ENCODE measurements at regions not wholly inside any gene's neighbourhood (a gene's known extent, or its start where the extent isn't known, plus 50 kb on each side); places are given as distances from the start of the nearest gene placed in this dataset.
"Not testable (repeated sequence)": the region's sequence is repeated elsewhere in the genome, so short reads cannot be mapped to it uniquely, and the experiment has no call there.

- no peak overlapping the region for H3K9ac ChIP-seq (ENCODE audit: low read depth, low read length)
Measured at GRCh38 chr7:108869070-108869469, 299.4 kb downstream of the DNAJB9 start.

DNA sequence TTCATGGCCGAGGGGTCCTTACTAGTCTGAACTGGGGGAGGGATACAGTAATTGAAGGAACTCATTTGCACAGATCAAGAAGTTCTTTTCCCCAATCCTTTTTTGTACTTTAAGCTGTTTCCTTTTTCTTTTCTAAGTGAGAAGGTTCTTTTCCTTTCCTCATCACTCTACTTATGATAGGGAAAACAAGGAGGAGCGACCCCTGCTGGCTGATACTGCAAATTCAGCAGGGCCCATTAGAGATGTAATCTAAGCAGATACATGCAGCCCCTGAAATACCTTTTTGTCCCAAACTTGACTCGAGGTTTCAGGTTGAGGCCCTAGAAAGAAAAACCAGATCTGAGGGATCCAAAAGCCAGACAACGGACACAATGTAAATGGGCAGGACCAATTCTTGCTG, 305.5 kb downstream of the DNAJB9 start:
- Histone ChIP-seq H3K36me3 (ENCODE audit: insufficient read depth, low read length) (no peaks in the 10 kb centered on the region), H3K4me1 (ENCODE audit: insufficient read depth, low read length) (no peaks in the 10 kb centered on the region), H3K9me3 (ENCODE audit: control insufficient read depth, insufficient read depth, low read length) (peaks cover 6% of the 10 kb centered on the region; the same call in 1 of the 2 replicates), H3K9ac (ENCODE audit: low read depth, low read length) (no peak overlapping the region)

More at GRCh38 chr7:108869070-108869469, 299.4 kb downstream of the DNAJB9 start:
- Histone ChIP-seq H3K4me1 (ENCODE audit: insufficient read depth, low read length) (no peaks in the 10 kb centered on the region), H3K9me3 (ENCODE audit: control insufficient read depth, insufficient read depth, low read length) (peaks cover 2% of the 10 kb centered on the region; the same call in 1 of the 2 replicates), H3K36me3 (ENCODE audit: insufficient read depth, low read length) (no peaks in the 10 kb centered on the region)

DNA sequence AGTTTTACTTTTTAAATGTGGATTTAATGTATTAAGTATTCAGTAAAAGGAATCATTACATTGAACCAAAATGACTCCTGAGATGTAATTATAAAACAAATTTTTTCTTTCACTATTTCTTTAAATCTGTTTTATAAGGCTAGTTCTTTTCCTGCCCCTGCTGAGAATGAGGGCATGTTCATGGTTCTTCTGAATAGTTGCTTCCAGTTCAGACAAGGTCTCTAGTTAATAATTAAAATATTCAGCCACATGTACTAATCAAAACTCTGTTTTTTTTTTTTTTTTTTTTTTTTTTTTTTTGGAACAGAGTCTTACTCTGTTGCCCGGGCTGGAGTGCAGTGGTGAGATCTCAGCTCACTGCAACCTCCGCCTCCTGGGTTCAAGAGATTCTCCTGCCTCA, 321.2 kb downstream of the DNAJB9 start:
- Histone ChIP-seq H3K9ac (ENCODE audit: low read depth, low read length) (no peak overlapping the region), H3K4me1 (ENCODE audit: insufficient read depth, low read length) (no peaks in the 10 kb centered on the region), H3K36me3 (ENCODE audit: insufficient read depth, low read length) (no peaks in the 10 kb centered on the region), H3K9me3 (ENCODE audit: control insufficient read depth, insufficient read depth, low read length) (no peaks in the 10 kb centered on the region)

- H3K4me1 ChIP-seq (ENCODE audit: insufficient read depth, low read length), result 0 out of 2 replicates have a peak, but pooled peaks cover 3% of the 10 kb centered on the region
- H3K9ac ChIP-seq (ENCODE audit: low read depth, low read length), result no peak overlapping the region
- H3K36me3 ChIP-seq (ENCODE audit: insufficient read depth, low read length), result no peaks in the 10 kb centered on the region
- no peaks in the 10 kb centered on the region for H3K9me3 ChIP-seq (ENCODE audit: control insufficient read depth, insufficient read depth, low read length)
Measured at GRCh38 chr7:108908456-108908855, 338.8 kb downstream of the DNAJB9 start.

GRCh38 chr7:108911016-108911415, 341.3 kb downstream of the DNAJB9 start:
- Histone ChIP-seq H3K9me3 (ENCODE audit: control insufficient read depth, insufficient read depth, low read length) (no peaks in the 10 kb centered on the region), H3K9ac (ENCODE audit: low read depth, low read length) (no peak overlapping the region), H3K36me3 (ENCODE audit: insufficient read depth, low read length) (no peaks in the 10 kb centered on the region), H3K4me1 (ENCODE audit: insufficient read depth, low read length) (no peaks in the 10 kb centered on the region)

GRCh38 chr7:108920490-108920889, 350.8 kb downstream of the DNAJB9 start:
- H3K9ac ChIP-seq (ENCODE audit: low read depth, low read length), result no peak overlapping the region
- no peaks in the 10 kb centered on the region for H3K4me1 ChIP-seq (ENCODE audit: insufficient read depth, low read length)
- no peaks in the 10 kb centered on the region for H3K36me3 ChIP-seq (ENCODE audit: insufficient read depth, low read length)
- H3K9me3 ChIP-seq (ENCODE audit: control insufficient read depth, insufficient read depth, low read length), result no peaks in the 10 kb centered on the region

- H3K9ac ChIP-seq (ENCODE audit: low read depth, low read length); H3K9me3 ChIP-seq (ENCODE audit: control insufficient read depth, insufficient read depth, low read length); H3K4me1 ChIP-seq (ENCODE audit: insufficient read depth, low read length); H3K36me3 ChIP-seq (ENCODE audit: insufficient read depth, low read length): not testable (repeated sequence)
Measured at GRCh38 chr7:108943048-108943447, 373.4 kb downstream of the DNAJB9 start.

GRCh38 chr7:108947526-108947925, 377.9 kb downstream of the DNAJB9 start:
- H3K9ac ChIP-seq (ENCODE audit: low read depth, low read length), result no peak overlapping the region
- H3K9me3 ChIP-seq (ENCODE audit: control insufficient read depth, insufficient read depth, low read length), result no peaks in the 10 kb centered on the region
- H3K4me1 ChIP-seq (ENCODE audit: insufficient read depth, low read length), result no peaks in the 10 kb centered on the region
- H3K36me3 ChIP-seq (ENCODE audit: insufficient read depth, low read length), result no peaks in the 10 kb centered on the region

DNA sequence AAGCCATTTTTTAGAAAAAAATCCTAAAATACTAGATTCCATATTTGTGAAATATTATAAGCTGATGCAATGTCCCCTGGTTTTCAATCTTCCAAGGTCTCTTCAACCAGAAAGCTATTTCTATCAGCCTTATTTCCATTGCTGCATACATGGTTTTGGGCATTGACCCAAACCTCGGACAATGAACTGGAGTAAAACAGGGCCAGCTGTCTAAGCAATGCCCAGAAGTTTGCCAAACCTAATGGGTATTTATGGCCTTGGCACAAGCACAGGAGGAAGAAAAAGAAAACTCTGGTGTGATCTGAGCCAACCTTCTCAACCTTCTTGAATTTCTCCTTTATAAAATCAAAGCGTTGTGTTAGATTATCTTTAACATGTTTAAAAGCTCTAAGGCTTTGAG, 402.3 kb downstream of the DNAJB9 start:
- Histone ChIP-seq H3K4me1 (ENCODE audit: insufficient read depth, low read length) (no peaks in the 10 kb centered on the region), H3K9ac (ENCODE audit: low read depth, low read length) (no peak overlapping the region), H3K9me3 (ENCODE audit: control insufficient read depth, insufficient read depth, low read length) (no peaks in the 10 kb centered on the region), H3K36me3 (ENCODE audit: insufficient read depth, low read length) (no peaks in the 10 kb centered on the region)

GRCh38 chr7:108973075-108973474, 403.4 kb downstream of the DNAJB9 start:
- no peak overlapping the region for H3K9ac ChIP-seq (ENCODE audit: low read depth, low read length)
- H3K4me1 ChIP-seq (ENCODE audit: insufficient read depth, low read length), result no peaks in the 10 kb centered on the region
- H3K36me3 ChIP-seq (ENCODE audit: insufficient read depth, low read length), result no peaks in the 10 kb centered on the region
- no peaks in the 10 kb centered on the region for H3K9me3 ChIP-seq (ENCODE audit: control insufficient read depth, insufficient read depth, low read length)

DNA sequence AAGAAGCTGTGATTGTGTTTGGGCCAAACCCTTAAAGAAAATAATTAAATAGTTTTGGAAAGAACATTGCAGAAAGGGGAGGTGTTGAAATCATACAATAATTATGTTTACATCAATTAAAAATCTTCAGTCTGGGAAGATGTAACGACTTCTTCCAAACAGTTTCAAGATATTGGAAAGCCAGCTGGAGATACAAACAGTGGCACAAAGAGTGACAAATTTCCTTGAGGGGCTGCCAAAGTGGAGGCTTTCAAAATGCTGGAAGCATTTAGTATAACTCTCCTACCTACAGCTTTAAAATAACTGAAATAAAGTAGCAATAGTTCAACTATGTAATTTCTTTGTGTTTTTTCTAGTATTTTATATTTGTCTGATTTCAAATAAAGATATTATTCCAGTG, 405.0 kb downstream of the DNAJB9 start:
- no peaks in the 10 kb centered on the region for H3K36me3 ChIP-seq (ENCODE audit: insufficient read depth, low read length)
- no peaks in the 10 kb centered on the region for H3K4me1 ChIP-seq (ENCODE audit: insufficient read depth, low read length)
- H3K9me3 ChIP-seq (ENCODE audit: control insufficient read depth, insufficient read depth, low read length), result no peaks in the 10 kb centered on the region
- H3K9ac ChIP-seq (ENCODE audit: low read depth, low read length), result no peak overlapping the region

DNA sequence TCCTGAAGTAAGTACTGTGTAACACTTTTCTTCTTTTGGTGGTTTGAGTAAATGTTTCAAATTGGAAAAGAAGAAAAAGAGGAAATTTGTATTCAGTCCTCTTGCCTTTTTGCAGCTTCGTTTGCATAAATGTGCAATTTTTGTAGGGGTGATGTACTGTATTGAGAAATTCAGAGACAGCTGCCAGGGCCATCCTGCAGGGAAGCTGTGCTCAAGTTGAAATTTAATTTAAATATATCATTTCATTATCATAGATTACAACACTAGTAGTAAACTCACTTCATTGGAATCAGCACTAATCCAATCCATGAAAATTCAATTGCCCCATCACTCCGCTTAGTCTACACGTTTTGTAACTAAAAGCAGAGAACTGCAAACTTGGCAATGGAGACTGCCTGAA, 415.4 kb downstream of the DNAJB9 start:
- no peaks in the 10 kb centered on the region for H3K4me1 ChIP-seq (ENCODE audit: insufficient read depth, low read length)
- no peak overlapping the region for H3K9ac ChIP-seq (ENCODE audit: low read depth, low read length)
- H3K36me3 ChIP-seq (ENCODE audit: insufficient read depth, low read length), result no peaks in the 10 kb centered on the region
- H3K9me3 ChIP-seq (ENCODE audit: control insufficient read depth, insufficient read depth, low read length), result no peaks in the 10 kb centered on the region

- Histone ChIP-seq H3K9me3 (ENCODE audit: control insufficient read depth, insufficient read depth, low read length) (no peaks in the 10 kb centered on the region; the same call in 1 of the 2 replicates), H3K36me3 (ENCODE audit: insufficient read depth, low read length) (no peaks in the 10 kb centered on the region), H3K4me1 (ENCODE audit: insufficient read depth, low read length) (no peaks in the 10 kb centered on the region), H3K9ac (ENCODE audit: low read depth, low read length) (no peak overlapping the region)
Measured at GRCh38 chr7:108989319-108989718, 419.6 kb downstream of the DNAJB9 start.

DNA sequence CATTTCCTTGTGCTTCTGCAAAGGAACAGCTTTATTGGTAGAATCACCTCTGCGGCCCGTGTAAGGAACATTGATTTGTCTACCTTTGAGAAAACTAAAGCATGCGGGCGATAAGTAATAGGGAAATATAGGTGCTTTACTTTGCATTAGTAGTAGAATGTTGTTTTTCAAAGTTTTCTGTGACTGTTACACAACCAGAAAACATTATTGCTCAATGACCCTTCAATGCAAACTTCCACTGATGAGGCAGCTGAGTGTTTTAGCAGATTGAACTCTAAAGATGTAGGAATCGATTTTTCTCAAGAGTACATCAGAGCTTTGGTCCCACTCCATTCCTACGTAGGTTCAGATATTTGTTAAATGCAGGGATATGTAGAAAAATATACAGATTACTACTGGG, 427.8 kb downstream of the DNAJB9 start:
- no peaks in the 10 kb centered on the region; the same call in 1 of the 2 replicates for H3K36me3 ChIP-seq (ENCODE audit: insufficient read depth, low read length)
- H3K9ac ChIP-seq (ENCODE audit: low read depth, low read length), result no peak overlapping the region
- H3K4me1 ChIP-seq (ENCODE audit: insufficient read depth, low read length), result peaks cover 7% of the 10 kb centered on the region
- H3K9me3 ChIP-seq (ENCODE audit: control insufficient read depth, insufficient read depth, low read length), result no peaks in the 10 kb centered on the region; the same call in 1 of the 2 replicates

GRCh38 chr7:109003742-109004141, 434.1 kb downstream of the DNAJB9 start:
- H3K9me3 ChIP-seq (ENCODE audit: control insufficient read depth, insufficient read depth, low read length), result no peaks in the 10 kb centered on the region

DNA sequence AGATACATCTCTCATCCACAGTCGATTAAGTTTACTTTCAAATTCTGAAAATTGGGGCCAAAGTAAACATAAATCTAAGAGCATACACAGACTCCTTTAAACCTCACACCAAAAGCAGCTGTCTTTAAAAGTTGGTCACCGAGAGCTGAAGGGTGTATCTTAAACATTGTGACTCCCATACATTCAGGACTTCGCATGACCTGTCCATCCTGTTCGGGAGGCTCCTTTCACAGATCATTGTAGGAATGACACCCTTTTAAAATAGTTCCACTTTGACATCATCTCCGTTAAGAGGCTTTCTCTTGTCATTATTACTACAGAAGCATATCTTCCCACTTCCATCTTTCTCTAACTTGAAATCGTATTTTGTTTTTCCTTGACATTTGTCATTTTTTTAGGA, 440.0 kb downstream of the DNAJB9 start:
- Histone ChIP-seq H3K4me1 (ENCODE audit: insufficient read depth, low read length) (no peaks in the 10 kb centered on the region), H3K36me3 (ENCODE audit: insufficient read depth, low read length) (no peaks in the 10 kb centered on the region), H3K9ac (ENCODE audit: low read depth, low read length) (no peak overlapping the region), H3K9me3 (ENCODE audit: control insufficient read depth, insufficient read depth, low read length) (no peaks in the 10 kb centered on the region)

More at GRCh38 chr7:109003742-109004141, 434.1 kb downstream of the DNAJB9 start:
- no peaks in the 10 kb centered on the region; the same call in 1 of the 2 replicates for H3K4me1 ChIP-seq (ENCODE audit: insufficient read depth, low read length)
- no peaks in the 10 kb centered on the region for H3K36me3 ChIP-seq (ENCODE audit: insufficient read depth, low read length)
- no peak overlapping the region for H3K9ac ChIP-seq (ENCODE audit: low read depth, low read length)
